ENCODE measurements at regions not wholly inside any gene's neighbourhood (a gene's known extent, or its start where the extent isn't known, plus 50 kb on each side); places are given as distances from the start of the nearest gene placed in this dataset.

DNA sequence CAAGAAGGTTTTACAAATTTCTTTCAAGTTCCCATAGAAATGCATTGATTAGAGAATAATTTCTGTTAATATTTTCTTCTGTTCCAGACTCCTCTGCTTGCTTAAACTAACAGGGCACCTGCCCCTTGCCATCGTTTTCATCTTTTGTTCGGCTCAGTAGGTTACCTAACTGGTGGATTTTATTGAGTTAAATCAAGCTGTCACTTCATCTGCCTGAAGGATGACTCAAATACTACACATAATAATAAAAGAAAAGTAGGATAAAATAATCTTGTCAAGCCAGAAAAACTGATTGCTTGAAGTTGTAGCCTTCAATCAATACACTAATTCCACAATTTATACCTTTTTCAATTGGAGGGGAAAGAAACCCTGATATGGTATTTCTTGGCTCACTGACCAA lies 234.0 kb downstream of the NR4A2 start:
- TF ChIP-seq, protein P1, sequence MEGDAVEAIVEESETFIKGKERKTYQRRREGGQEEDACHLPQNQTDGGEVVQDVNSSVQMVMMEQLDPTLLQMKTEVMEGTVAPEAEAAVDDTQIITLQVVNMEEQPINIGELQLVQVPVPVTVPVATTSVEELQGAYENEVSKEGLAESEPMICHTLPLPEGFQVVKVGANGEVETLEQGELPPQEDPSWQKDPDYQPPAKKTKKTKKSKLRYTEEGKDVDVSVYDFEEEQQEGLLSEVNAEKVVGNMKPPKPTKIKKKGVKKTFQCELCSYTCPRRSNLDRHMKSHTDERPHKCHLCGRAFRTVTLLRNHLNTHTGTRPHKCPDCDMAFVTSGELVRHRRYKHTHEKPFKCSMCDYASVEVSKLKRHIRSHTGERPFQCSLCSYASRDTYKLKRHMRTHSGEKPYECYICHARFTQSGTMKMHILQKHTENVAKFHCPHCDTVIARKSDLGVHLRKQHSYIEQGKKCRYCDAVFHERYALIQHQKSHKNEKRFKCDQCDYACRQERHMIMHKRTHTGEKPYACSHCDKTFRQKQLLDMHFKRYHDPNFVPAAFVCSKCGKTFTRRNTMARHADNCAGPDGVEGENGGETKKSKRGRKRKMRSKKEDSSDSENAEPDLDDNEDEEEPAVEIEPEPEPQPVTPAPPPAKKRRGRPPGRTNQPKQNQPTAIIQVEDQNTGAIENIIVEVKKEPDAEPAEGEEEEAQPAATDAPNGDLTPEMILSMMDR (conservative IDR thresholded peaks at IDR 0.05; ENCODE audit: low read length) = no peak
- TF ChIP-seq EZH2phosphoT487 (IDR thresholded peaks at IDR 0.05; ENCODE audit: borderline replicate concordance, low read depth, low read length) = no peak
